ENCODE measurements at regions not wholly inside any gene's neighbourhood (a gene's known extent, or its start where the extent isn't known, plus 50 kb on each side); places are given as distances from the start of the nearest gene placed in this dataset.

GRCh38 chr2:126602334-126602733, 53.6 kb upstream of the GYPC start:
- Histone ChIP-seq H3K27ac (no peak overlapping the region), H3K36me3 (no peaks in the 10 kb centered on the region), H3K27me3 (ENCODE audit: insufficient read depth, low read depth, severe bottlenecking) (no peaks in the 10 kb centered on the region), H3K9me3 (ENCODE audit: severe bottlenecking) (no peaks in the 10 kb centered on the region), H3K4me3 (ENCODE audit: low read depth, low read length) (no peak overlapping the region)
- no peak for DNase-seq
- TF ChIP-seq CTCF (IDR thresholded peaks at IDR 0.05; ENCODE audit: low read depth, low read length), result no peak
